ENCODE measurements at regions not wholly inside any gene's neighbourhood (a gene's known extent, or its start where the extent isn't known, plus 50 kb on each side); places are given as distances from the start of the nearest gene placed in this dataset.

GRCh38 chr13:107669391-107669993 lies 545.8 kb downstream of the LIG4 start:
- Histone ChIP-seq H2AK5ac (ENCODE audit: low read length, severe bottlenecking) (no peak overlapping the region), H2BK15ac (ENCODE audit: low read depth, poor library complexity, severe bottlenecking) (no peak overlapping the region), H3K27me3 (ENCODE audit: control insufficient read depth in 1 of 2, insufficient read depth in 1 of 2, low read length in 2 of 2) (no peaks in the 10 kb centered on the region), H3K4me3 (ENCODE audit: insufficient read depth in 1 of 2, low read depth in 1 of 2, low read length in 2 of 2) (no peak overlapping the region), H3K4ac (ENCODE audit: low read depth in 1 of 2, low read length in 2 of 2) (no peak overlapping the region), H4K91ac (ENCODE audit: low read length) (no peak overlapping the region), H2BK120ac (ENCODE audit: low read depth, low read length) (no peak overlapping the region), H3K4me1 (ENCODE audit: control insufficient read depth, insufficient read depth, low read depth, low read length) (no peaks in the 10 kb centered on the region), H3K4me2 (ENCODE audit: low read length, poor library complexity, severe bottlenecking) (no peak overlapping the region), H3K9ac (ENCODE audit: low read length) (no peak overlapping the region), H3K18ac (ENCODE audit: low read depth in 1 of 2, low read length in 2 of 2) (no peak overlapping the region), H2AFZ (ENCODE audit: low read depth, low read length) (no peak overlapping the region), H2BK5ac (ENCODE audit: low read depth, low read length, poor library complexity, severe bottlenecking) (no peak overlapping the region), H4K8ac (ENCODE audit: low read length) (no peak overlapping the region), H3K79me1 (replicated peaks; ENCODE audit: low read length, poor library complexity, severe bottlenecking) (peaks cover 24% of the 10 kb centered on the region), H3K14ac (ENCODE audit: low read length in 2 of 2) (no peak overlapping the region), H3K36me3 (ENCODE audit: control insufficient read depth in 1 of 2, insufficient read depth in 2 of 2, low read depth in 1 of 2, low read length in 2 of 2) (no peaks in the 10 kb centered on the region), H3K23ac (ENCODE audit: low read length in 2 of 2) (no peak overlapping the region), H3K9me3 (ENCODE audit: control insufficient read depth, low read length) (peaks cover 10% of the 10 kb centered on the region), H2BK12ac (ENCODE audit: low read length in 2 of 2) (no peak overlapping the region), H3K27ac (ENCODE audit: low read length, poor library complexity, severe bottlenecking) (no peak overlapping the region)
- 73% methylated on average over 7 of the region's 8 CpGs for WGBS
- DNase-seq, result peak; percentile 30

- H3K27me3 ChIP-seq (ENCODE audit: control insufficient read depth in 1 of 2, insufficient read depth in 1 of 2, low read length in 2 of 2), result no peaks in the 10 kb centered on the region
- H2BK15ac ChIP-seq (ENCODE audit: low read depth, poor library complexity, severe bottlenecking), result no peak overlapping the region
- H3K23ac ChIP-seq (ENCODE audit: low read length in 2 of 2), result no peak overlapping the region
- no peak overlapping the region for H3K4me3 ChIP-seq (ENCODE audit: insufficient read depth in 1 of 2, low read depth in 1 of 2, low read length in 2 of 2)
- no peak for DNase-seq
- H2BK12ac ChIP-seq (ENCODE audit: low read length in 2 of 2), result no peak overlapping the region
- H2AFZ ChIP-seq (ENCODE audit: low read depth, low read length), result no peak overlapping the region
- H3K9me3 ChIP-seq (ENCODE audit: control insufficient read depth, low read length), result peaks cover 19% of the 10 kb centered on the region
- H3K4me2 ChIP-seq (ENCODE audit: low read length, poor library complexity, severe bottlenecking), result no peak overlapping the region
- no peak overlapping the region for H2BK120ac ChIP-seq (ENCODE audit: low read depth, low read length)
- WGBS, result 87% methylated on average over 2 of the region's 2 CpGs
- no peak overlapping the region for H3K27ac ChIP-seq (ENCODE audit: low read length, poor library complexity, severe bottlenecking)
- no peak overlapping the region for H3K4ac ChIP-seq (ENCODE audit: low read depth in 1 of 2, low read length in 2 of 2)
- no peak overlapping the region for H3K9ac ChIP-seq (ENCODE audit: low read length)
- no peaks in the 10 kb centered on the region for H3K36me3 ChIP-seq (ENCODE audit: control insufficient read depth in 1 of 2, insufficient read depth in 2 of 2, low read depth in 1 of 2, low read length in 2 of 2)
- peaks cover 23% of the 10 kb centered on the region for H3K79me1 ChIP-seq (replicated peaks; ENCODE audit: low read length, poor library complexity, severe bottlenecking)
- H4K91ac ChIP-seq (ENCODE audit: low read length), result no peak overlapping the region
- no peak overlapping the region for H2BK5ac ChIP-seq (ENCODE audit: low read depth, low read length, poor library complexity, severe bottlenecking)
- no peak overlapping the region for H4K8ac ChIP-seq (ENCODE audit: low read length)
- no peak overlapping the region for H2AK5ac ChIP-seq (ENCODE audit: low read length, severe bottlenecking)
- H3K18ac ChIP-seq (ENCODE audit: low read depth in 1 of 2, low read length in 2 of 2), result no peak overlapping the region
- H3K4me1 ChIP-seq (ENCODE audit: control insufficient read depth, insufficient read depth, low read depth, low read length), result no peaks in the 10 kb centered on the region
- H3K14ac ChIP-seq (ENCODE audit: low read length in 2 of 2), result no peak overlapping the region
Measured at GRCh38 chr13:107665926-107666458, 549.3 kb downstream of the LIG4 start.

GRCh38 chr13:107650081-107650701 lies 565.1 kb downstream of the LIG4 start:
- Histone ChIP-seq H3K4ac (ENCODE audit: low read depth in 1 of 2, low read length in 2 of 2) (no peak overlapping the region), H3K14ac (ENCODE audit: low read length in 2 of 2) (no peak overlapping the region), H3K23ac (ENCODE audit: low read length in 2 of 2) (no peak overlapping the region), H4K8ac (ENCODE audit: low read length) (no peak overlapping the region), H3K4me2 (ENCODE audit: low read length, poor library complexity, severe bottlenecking) (no peak overlapping the region), H2BK12ac (ENCODE audit: low read length in 2 of 2) (no peak overlapping the region), H3K27me3 (ENCODE audit: control insufficient read depth in 1 of 2, insufficient read depth in 1 of 2, low read length in 2 of 2) (no peaks in the 10 kb centered on the region), H3K4me1 (ENCODE audit: control insufficient read depth, insufficient read depth, low read depth, low read length) (no peaks in the 10 kb centered on the region), H3K18ac (ENCODE audit: low read depth in 1 of 2, low read length in 2 of 2) (no peak overlapping the region), H3K36me3 (ENCODE audit: control insufficient read depth in 1 of 2, insufficient read depth in 2 of 2, low read depth in 1 of 2, low read length in 2 of 2) (no peaks in the 10 kb centered on the region), H2BK5ac (ENCODE audit: low read depth, low read length, poor library complexity, severe bottlenecking) (no peak overlapping the region), H4K91ac (ENCODE audit: low read length) (no peak overlapping the region), H3K27ac (ENCODE audit: low read length, poor library complexity, severe bottlenecking) (no peak overlapping the region), H2BK15ac (ENCODE audit: low read depth, poor library complexity, severe bottlenecking) (no peak overlapping the region), H3K9me3 (ENCODE audit: control insufficient read depth, low read length) (no peaks in the 10 kb centered on the region), H3K79me1 (replicated peaks; ENCODE audit: low read length, poor library complexity, severe bottlenecking) (peaks cover 10% of the 10 kb centered on the region), H3K4me3 (ENCODE audit: insufficient read depth in 1 of 2, low read depth in 1 of 2, low read length in 2 of 2) (no peak overlapping the region), H3K9ac (ENCODE audit: low read length) (no peak overlapping the region), H2AFZ (ENCODE audit: low read depth, low read length) (no peak overlapping the region), H2AK5ac (ENCODE audit: low read length, severe bottlenecking) (no peak overlapping the region), H2BK120ac (ENCODE audit: low read depth, low read length) (no peak overlapping the region)
- WGBS, result 11% methylated on average over 9 of the region's 15 CpGs
- peak; percentile 68 for DNase-seq

GRCh38 chr13:107649079-107649478 lies 566.3 kb downstream of the LIG4 start:
- Histone ChIP-seq H3K27ac (ENCODE audit: low read length, poor library complexity, severe bottlenecking) (no peak overlapping the region), H2BK15ac (ENCODE audit: low read depth, poor library complexity, severe bottlenecking) (no peak overlapping the region), H3K9me3 (ENCODE audit: control insufficient read depth, low read length) (no peaks in the 10 kb centered on the region), H3K27me3 (ENCODE audit: control insufficient read depth in 1 of 2, insufficient read depth in 1 of 2, low read length in 2 of 2) (no peaks in the 10 kb centered on the region), H2AFZ (ENCODE audit: low read depth, low read length) (no peak overlapping the region), H4K91ac (ENCODE audit: low read length) (no peak overlapping the region), H3K4ac (ENCODE audit: low read depth in 1 of 2, low read length in 2 of 2) (no peak overlapping the region), H3K9ac (ENCODE audit: low read length) (no peak overlapping the region), H3K4me3 (ENCODE audit: insufficient read depth in 1 of 2, low read depth in 1 of 2, low read length in 2 of 2) (no peak overlapping the region), H3K23ac (ENCODE audit: low read length in 2 of 2) (no peak overlapping the region), H2BK12ac (ENCODE audit: low read length in 2 of 2) (no peak overlapping the region), H3K36me3 (ENCODE audit: control insufficient read depth in 1 of 2, insufficient read depth in 2 of 2, low read depth in 1 of 2, low read length in 2 of 2) (no peaks in the 10 kb centered on the region), H3K4me2 (ENCODE audit: low read length, poor library complexity, severe bottlenecking) (no peak overlapping the region), H2AK5ac (ENCODE audit: low read length, severe bottlenecking) (no peak overlapping the region), H2BK5ac (ENCODE audit: low read depth, low read length, poor library complexity, severe bottlenecking) (no peak overlapping the region), H3K79me1 (replicated peaks; ENCODE audit: low read length, poor library complexity, severe bottlenecking) (peaks cover 10% of the 10 kb centered on the region), H3K18ac (ENCODE audit: low read depth in 1 of 2, low read length in 2 of 2) (no peak overlapping the region), H3K14ac (ENCODE audit: low read length in 2 of 2) (no peak overlapping the region), H4K8ac (ENCODE audit: low read length) (no peak overlapping the region), H2BK120ac (ENCODE audit: low read depth, low read length) (no peak overlapping the region), H3K4me1 (ENCODE audit: control insufficient read depth, insufficient read depth, low read depth, low read length) (no peaks in the 10 kb centered on the region)
- DNase-seq, result peak; percentile 17

All from mesenchymal stem cell (in vitro differentiated cells and primary cell).